ENCODE measurements at regions not wholly inside any gene's neighbourhood (a gene's known extent, or its start where the extent isn't known, plus 50 kb on each side); places are given as distances from the start of the nearest gene placed in this dataset.

GRCh38 chr7:119252962-119253361 is 1020.0 kb upstream of the KCND2 start:
- TF ChIP-seq CTCF (conservative IDR thresholded peaks at IDR 0.05; ENCODE audit: low read length): no peak
- no peak for TF ChIP-seq EZH2phosphoT487 (IDR thresholded peaks at IDR 0.05; ENCODE audit: borderline replicate concordance)

Measured in Loucy (cell line).